GM06990 (cell line): ENCODE measurements at regions not wholly inside any gene's neighbourhood (a gene's known extent, or its start where the extent isn't known, plus 50 kb on each side); places are given as distances from the start of the nearest gene placed in this dataset.

Experiments
- DNase-seq: peaks from one replicate; pipeline ENCODE4 v3.0.0-alpha.2; 2011; ENCODE audit not compliant: insufficient read length; ENCODE audit errors: extremely low read depth
- H3K27me3 ChIP-seq: replicated peaks from 2 replicates; pipeline ENCODE4 v1.6.0; 2011; ENCODE audit warnings: low read length; ENCODE audit not compliant: control insufficient read depth, insufficient read depth
- H3K36me3 ChIP-seq: 2 replicates; pipeline ENCODE4 v1.5.1; 2011; ENCODE audit warnings: low read length; ENCODE audit not compliant: control insufficient read depth, insufficient read depth
- H3K4me3 ChIP-seq: replicated peaks from 2 replicates; pipeline ENCODE4 v1.5.1; 2011; ENCODE audit warnings: low read depth, mild to moderate bottlenecking, control low read depth, low read length
- CTCF ChIP-seq: IDR thresholded peaks from 2 replicates; pipeline ENCODE4 v1.5.1; 2011; ENCODE audit warnings: low read length, control low read depth, mild to moderate bottlenecking, inconsistent platforms; ENCODE audit not compliant: insufficient read depth, poor library complexity, severe bottlenecking

DNA sequence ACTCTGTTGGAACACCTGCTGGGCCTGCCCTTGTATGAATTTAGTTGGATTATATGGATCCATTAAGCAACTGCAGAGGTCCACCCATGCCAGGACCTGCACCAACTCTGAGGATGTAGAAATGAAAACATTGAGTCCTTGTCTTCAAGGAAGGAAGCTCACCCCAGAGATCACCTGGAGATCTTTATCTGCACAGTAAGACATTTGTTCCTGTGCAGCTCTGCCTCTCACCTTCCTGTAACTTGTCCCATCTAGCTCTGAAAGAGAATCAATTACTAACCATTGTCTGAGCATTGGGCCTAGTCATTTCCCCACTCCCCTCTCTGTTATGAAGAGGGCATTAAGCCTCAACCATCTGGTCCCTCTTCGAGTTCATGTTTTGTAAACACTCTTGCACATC is 105.2 kb upstream of the YWHAQ start:
- no peak for DNase-seq
- H3K27me3 ChIP-seq, result no peaks in the 10 kb centered on the region; the same call in 1 of the 2 replicates
- no peak overlapping the region for H3K4me3 ChIP-seq
- H3K36me3 ChIP-seq, result no peaks in the 10 kb centered on the region
- TF ChIP-seq CTCF, result no peak

- TF ChIP-seq CTCF, result peak; percentile 37
- DNase-seq, result no peak
- no peaks in the 10 kb centered on the region for H3K27me3 ChIP-seq
- no peaks in the 10 kb centered on the region for H3K36me3 ChIP-seq
- H3K4me3 ChIP-seq, result no peak overlapping the region
Measured at GRCh38 chr2:9737053-9737875, 106.0 kb upstream of the TAF1B start.

GRCh38 chr2:9738062-9738461 is 105.2 kb upstream of the TAF1B start:
- no peaks in the 10 kb centered on the region for H3K36me3 ChIP-seq
- no peaks in the 10 kb centered on the region for H3K27me3 ChIP-seq
- no peak for DNase-seq
- TF ChIP-seq CTCF, result no peak
- no peak overlapping the region for H3K4me3 ChIP-seq

- TF ChIP-seq CTCF, result no peak
- Histone ChIP-seq H3K4me3 (no peak overlapping the region), H3K36me3 (no peaks in the 10 kb centered on the region), H3K27me3 (no peaks in the 10 kb centered on the region)
- DNase-seq, result peak; percentile 47
Measured at GRCh38 chr2:9738535-9739496, 104.5 kb upstream of the TAF1B start.

DNA sequence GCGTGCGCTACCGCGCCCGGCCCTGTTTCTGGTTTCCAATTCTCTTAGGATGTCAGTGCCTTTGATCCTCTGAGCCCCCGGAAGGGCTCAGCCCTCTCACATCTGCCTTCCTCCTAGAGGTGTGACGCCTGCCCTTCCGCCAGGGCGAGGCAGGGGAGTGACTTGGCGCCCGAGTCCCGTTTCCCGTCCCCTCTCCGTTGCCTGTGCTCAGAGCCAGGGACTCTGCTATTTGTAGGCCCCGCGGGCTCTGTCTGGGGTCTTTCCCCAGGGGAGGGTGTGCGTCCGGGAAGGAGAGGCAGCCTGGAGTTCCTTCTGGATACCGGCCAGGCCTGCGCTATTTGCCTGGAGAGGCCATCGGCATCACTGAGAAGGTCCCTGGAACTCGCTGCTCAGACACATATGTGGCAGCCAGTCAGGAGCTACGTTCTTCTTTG is 103.7 kb upstream of the TAF1B start:
- no peak for TF ChIP-seq CTCF
- no peaks in the 10 kb centered on the region for H3K36me3 ChIP-seq
- peak; percentile 51 for DNase-seq
- H3K27me3 ChIP-seq, result no peaks in the 10 kb centered on the region
- H3K4me3 ChIP-seq, result no peak overlapping the region
